ENCODE measurements at regions not wholly inside any gene's neighbourhood (a gene's known extent, or its start where the extent isn't known, plus 50 kb on each side); places are given as distances from the start of the nearest gene placed in this dataset.

- intact Hi-C loops (cut with DNase I; ENCODE audit: low total_unique reads): no loop called here
- H3K4me3 ChIP-seq: no peak overlapping the region
- no peak for DNase-seq
- H3K4me1 ChIP-seq: no peaks in the 10 kb centered on the region
- TF ChIP-seq CTCF (IDR thresholded peaks at IDR 0.05): no peak
- H3K27ac ChIP-seq: no peak overlapping the region
- H3K36me3 ChIP-seq: no peaks in the 10 kb centered on the region
- H3K9me3 ChIP-seq: no peaks in the 10 kb centered on the region
- peaks cover 0 to 60% of the 10 kb centered on the region in 2 donors for H3K27me3 ChIP-seq
Measured at GRCh38 chr17:74031316-74032090, 172.0 kb upstream of the RPL38 start.

- H3K4me1 ChIP-seq: no peaks in the 10 kb centered on the region
- no peak for DNase-seq
- peaks cover 0 to 58% of the 10 kb centered on the region in 2 donors for H3K27me3 ChIP-seq
- H3K4me3 ChIP-seq: no peak overlapping the region
- no peaks in the 10 kb centered on the region for H3K9me3 ChIP-seq
- H3K27ac ChIP-seq: no peak overlapping the region
- intact Hi-C loops (cut with DNase I; ENCODE audit: low total_unique reads): no loop called here
- H3K36me3 ChIP-seq: no peaks in the 10 kb centered on the region
- TF ChIP-seq CTCF (IDR thresholded peaks at IDR 0.05): no peak
Measured at GRCh38 chr17:74032222-74032621, 171.3 kb upstream of the RPL38 start.

DNA sequence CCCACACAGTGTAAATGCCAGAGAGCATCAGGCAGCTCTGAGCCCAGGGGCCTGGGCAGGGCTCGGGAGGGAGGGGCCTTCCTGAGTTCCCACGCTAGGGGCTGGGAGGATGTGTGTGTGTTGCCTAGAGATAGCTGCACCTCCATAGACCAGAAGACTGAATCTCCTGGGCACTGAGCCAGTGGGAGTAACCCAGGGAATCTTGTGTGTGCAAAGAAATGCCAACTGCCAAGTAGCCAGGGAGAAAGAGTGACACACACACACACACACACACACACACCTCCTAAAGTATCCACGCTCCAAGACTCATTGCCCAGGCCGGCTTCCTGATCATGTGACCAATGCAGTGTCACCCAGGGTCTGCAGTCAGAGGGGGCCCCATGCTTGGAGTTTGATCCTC is 166.2 kb upstream of the RPL38 start:
- Histone ChIP-seq H3K27me3 (peaks cover 0 to 21% of the 10 kb centered on the region in 2 donors), H3K27ac (no peak overlapping the region), H3K36me3 (no peaks in the 10 kb centered on the region), H3K4me3 (no peak overlapping the region), H3K4me1 (peaks cover 0 to 3% (median 2%) of the 10 kb centered on the region in 4 donors), H3K9me3 (no peaks in the 10 kb centered on the region)
- intact Hi-C loops (cut with DNase I; ENCODE audit: low total_unique reads): no loop called here
- no peak for DNase-seq
- TF ChIP-seq CTCF (IDR thresholded peaks at IDR 0.05): no peak

DNA sequence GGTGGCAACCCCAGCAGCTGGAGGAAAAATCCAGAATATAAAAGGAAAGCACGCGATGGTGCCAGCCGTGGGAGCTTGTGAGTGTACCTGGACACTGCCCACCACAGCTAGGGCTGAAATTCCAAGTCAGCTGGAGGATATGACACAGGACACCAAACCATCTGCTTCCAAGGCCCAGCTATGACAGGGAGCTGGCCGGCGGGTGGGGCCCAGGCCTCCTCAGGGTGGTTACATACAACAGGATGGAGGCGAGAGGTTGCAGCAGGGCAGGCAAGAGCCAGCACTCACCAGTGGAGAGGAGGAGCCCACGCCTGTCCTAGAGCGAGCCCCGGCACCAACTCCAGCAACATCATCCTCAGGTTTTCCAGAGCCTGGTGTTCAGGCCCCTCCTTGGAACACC is 163.2 kb upstream of the RPL38 start:
- H3K4me1 ChIP-seq: peaks cover 0 to 11% (median 8%) of the 10 kb centered on the region in 4 donors
- H3K27me3 ChIP-seq: peaks cover 0 to 2% of the 10 kb centered on the region in 2 donors
- no peak for TF ChIP-seq CTCF (IDR thresholded peaks at IDR 0.05)
- no peaks in the 10 kb centered on the region for H3K36me3 ChIP-seq
- intact Hi-C loops (cut with DNase I; ENCODE audit: low total_unique reads): no loop called here
- H3K4me3 ChIP-seq: no peak overlapping the region
- no peak for DNase-seq
- H3K27ac ChIP-seq: no peak overlapping the region
- no peaks in the 10 kb centered on the region for H3K9me3 ChIP-seq

DNA sequence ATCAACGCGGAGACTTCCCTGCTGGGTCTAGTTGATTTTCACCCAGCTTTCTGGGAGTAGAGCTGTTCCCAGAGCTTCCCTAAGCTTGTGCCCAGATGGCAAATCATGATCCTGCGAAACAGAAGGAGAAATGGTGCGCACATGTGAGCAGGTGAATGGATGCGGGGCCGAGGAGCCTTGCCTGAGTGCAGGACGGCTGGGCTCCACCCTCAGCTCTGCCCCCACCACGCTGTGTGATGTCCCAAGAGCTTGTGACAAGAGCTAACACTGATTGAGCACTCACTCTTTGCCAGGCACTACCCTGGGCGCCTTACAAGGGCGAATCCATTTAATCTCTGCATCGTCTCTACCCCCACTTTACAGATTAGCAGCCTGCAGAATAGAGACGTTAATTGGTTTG is 162.7 kb upstream of the RPL38 start:
- intact Hi-C loops (cut with DNase I; ENCODE audit: low total_unique reads): no loop called here
- no peak for TF ChIP-seq CTCF (IDR thresholded peaks at IDR 0.05)
- no peak overlapping the region for H3K4me3 ChIP-seq

More for the DNA sequence above, 162.7 kb upstream of the RPL38 start:
- Histone ChIP-seq H3K4me1 (peaks cover 0 to 11% (median 8%) of the 10 kb centered on the region in 4 donors), H3K27ac (no peak overlapping the region), H3K27me3 (no peaks in the 10 kb centered on the region), H3K36me3 (no peaks in the 10 kb centered on the region), H3K9me3 (no peaks in the 10 kb centered on the region)
- DNase-seq: no peak

All from tibial artery (tissue), 4 donors.